ENCODE measurements at regions not wholly inside any gene's neighbourhood (a gene's known extent, or its start where the extent isn't known, plus 50 kb on each side); places are given as distances from the start of the nearest gene placed in this dataset.

- intact Hi-C loops (cut with DNase I), result no loop called here
- ATAC-seq (no peak), DNase-seq (ENCODE audit: missing footprints) (no peak)
Measured at GRCh38 chr12:34349673-34349961, 327.3 kb downstream of the ALG10 start.

GRCh38 chr12:34350092-34351041, 328.1 kb downstream of the ALG10 start:
- ATAC-seq (no peak), DNase-seq (ENCODE audit: missing footprints) (no peak)
- intact Hi-C loops (cut with DNase I), result no loop called here

GRCh38 chr12:34352098-34352497, 329.8 kb downstream of the ALG10 start:
- DNase-seq (ENCODE audit: missing footprints), result no peak
- intact Hi-C loops (cut with DNase I), result no loop called here
- no peak for ATAC-seq

- DNase-seq (ENCODE audit: missing footprints) (no peak), ATAC-seq (no peak)
- intact Hi-C loops (cut with DNase I), result no loop called here
Measured at GRCh38 chr12:34354239-34355200, 332.2 kb downstream of the ALG10 start.

GRCh38 chr12:34356233-34356987, 334.1 kb downstream of the ALG10 start:
- no peak for DNase-seq (ENCODE audit: missing footprints)

GRCh38 chr12:34357791-34358190, 335.5 kb downstream of the ALG10 start:
- DNase-seq (ENCODE audit: missing footprints) (no peak), ATAC-seq (no peak)
- intact Hi-C loops (cut with DNase I), result no loop called here

More at GRCh38 chr12:34356233-34356987, 334.1 kb downstream of the ALG10 start:
- intact Hi-C loops (cut with DNase I), result no loop called here
- no peak for ATAC-seq

- ATAC-seq (no peak), DNase-seq (ENCODE audit: missing footprints) (no peak)
- intact Hi-C loops (cut with DNase I), result no loop called here
Measured at GRCh38 chr12:34358198-34358597, 335.9 kb downstream of the ALG10 start.

GRCh38 chr12:34361721-34362316, 339.5 kb downstream of the ALG10 start:
- intact Hi-C loops (cut with DNase I), result no loop called here
- ATAC-seq (no peak), DNase-seq (ENCODE audit: missing footprints) (no peak)

GRCh38 chr12:34363050-34363673, 340.9 kb downstream of the ALG10 start:
- intact Hi-C loops (cut with DNase I), result no loop called here
- DNase-seq (ENCODE audit: missing footprints), result no peak

GRCh38 chr12:34368079-34368478, 345.8 kb downstream of the ALG10 start:
- DNase-seq (ENCODE audit: missing footprints), result no peak
- ATAC-seq, result no peak
- intact Hi-C loops (cut with DNase I), result no loop called here

More at GRCh38 chr12:34363050-34363673, 340.9 kb downstream of the ALG10 start:
- ATAC-seq, result no peak

- ATAC-seq, result no peak
- intact Hi-C loops (cut with DNase I), result no loop called here
- DNase-seq (ENCODE audit: missing footprints), result no peak
Measured at GRCh38 chr12:34371050-34371449, 348.8 kb downstream of the ALG10 start.

GRCh38 chr12:34372003-34372402, 349.7 kb downstream of the ALG10 start:
- intact Hi-C loops (cut with DNase I), result no loop called here
- ATAC-seq, result no peak
- no peak for DNase-seq (ENCODE audit: missing footprints)

GRCh38 chr12:34373926-34374325, 351.6 kb downstream of the ALG10 start:
- intact Hi-C loops (cut with DNase I), result no loop called here
- DNase-seq (ENCODE audit: missing footprints) (no peak), ATAC-seq (no peak)

- no peak for ATAC-seq
- DNase-seq (ENCODE audit: missing footprints), result no peak
- intact Hi-C loops (cut with DNase I), result no loop called here
Measured at GRCh38 chr12:34376133-34376799, 354.0 kb downstream of the ALG10 start.

GRCh38 chr12:34377243-34378035, 355.1 kb downstream of the ALG10 start:
- no peak for ATAC-seq
- intact Hi-C loops (cut with DNase I), result no loop called here

GRCh38 chr12:34379142-34379541, 356.8 kb downstream of the ALG10 start:
- intact Hi-C loops (cut with DNase I), result no loop called here
- ATAC-seq (no peak), DNase-seq (ENCODE audit: missing footprints) (no peak)

More at GRCh38 chr12:34377243-34378035, 355.1 kb downstream of the ALG10 start:
- DNase-seq (ENCODE audit: missing footprints), result no peak

- ATAC-seq (no peak), DNase-seq (ENCODE audit: missing footprints) (no peak)
- intact Hi-C loops (cut with DNase I), result no loop called here
Measured at GRCh38 chr12:34384693-34385092, 362.4 kb downstream of the ALG10 start.

Data from Right ventricle myocardium inferior (tissue), 1 donor.